GM19463 (cell line): ENCODE measurements at regions not wholly inside any gene's neighbourhood (a gene's known extent, or its start where the extent isn't known, plus 50 kb on each side); places are given as distances from the start of the nearest gene placed in this dataset.
"Not testable (repeated sequence)": the region's sequence is repeated elsewhere in the genome, so short reads cannot be mapped to it uniquely, and the experiment has no call there.

ENCODE experiments used
- ATAC-seq: cut with Tn5 transposase; IDR thresholded peaks from one replicate; pipeline ENCODE4 v1.9.1; 2021; ENCODE audit warnings: mild to moderate bottlenecking, moderate library complexity; ENCODE audit not compliant: unreplicated experiment

DNA sequence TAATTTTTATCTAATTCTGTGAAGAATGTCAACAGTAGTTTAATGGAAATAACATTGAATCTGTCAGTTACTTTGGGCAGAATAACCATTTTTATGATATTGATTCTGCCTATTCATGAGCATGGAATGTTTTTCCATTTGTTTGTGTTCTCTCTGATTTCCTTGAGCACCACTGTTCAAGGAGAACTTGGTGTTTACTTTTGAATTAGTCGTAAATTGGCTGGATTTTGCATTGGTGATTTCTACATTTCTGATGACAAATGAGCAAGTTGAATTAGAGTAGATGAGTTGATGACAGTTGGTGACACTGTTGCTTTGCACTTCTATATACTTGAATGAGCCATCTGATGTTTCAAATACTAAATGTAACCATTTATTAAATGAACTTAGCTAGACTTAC is 1007.3 kb upstream of the ADAMTS5 start:
- not testable (repeated sequence) for ATAC-seq

DNA sequence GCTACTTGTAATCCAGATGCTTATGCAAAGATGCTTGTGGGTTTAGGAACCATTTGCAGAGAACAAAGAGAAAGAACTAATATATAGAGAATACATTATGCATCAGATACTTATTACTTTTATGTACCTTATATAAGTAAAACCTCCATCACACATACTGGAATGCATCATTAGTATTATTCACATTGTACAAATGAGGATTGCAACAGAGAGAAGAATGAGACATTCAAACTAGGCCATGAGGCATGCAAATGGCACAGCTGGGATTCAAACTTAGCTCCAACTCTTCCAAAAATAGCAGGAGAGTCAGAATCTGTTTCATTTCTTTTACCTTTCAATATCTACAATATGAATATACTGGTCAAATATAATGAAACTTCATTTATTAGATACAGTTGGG is 1001.4 kb upstream of the ADAMTS5 start:
- ATAC-seq: not testable (repeated sequence)

DNA sequence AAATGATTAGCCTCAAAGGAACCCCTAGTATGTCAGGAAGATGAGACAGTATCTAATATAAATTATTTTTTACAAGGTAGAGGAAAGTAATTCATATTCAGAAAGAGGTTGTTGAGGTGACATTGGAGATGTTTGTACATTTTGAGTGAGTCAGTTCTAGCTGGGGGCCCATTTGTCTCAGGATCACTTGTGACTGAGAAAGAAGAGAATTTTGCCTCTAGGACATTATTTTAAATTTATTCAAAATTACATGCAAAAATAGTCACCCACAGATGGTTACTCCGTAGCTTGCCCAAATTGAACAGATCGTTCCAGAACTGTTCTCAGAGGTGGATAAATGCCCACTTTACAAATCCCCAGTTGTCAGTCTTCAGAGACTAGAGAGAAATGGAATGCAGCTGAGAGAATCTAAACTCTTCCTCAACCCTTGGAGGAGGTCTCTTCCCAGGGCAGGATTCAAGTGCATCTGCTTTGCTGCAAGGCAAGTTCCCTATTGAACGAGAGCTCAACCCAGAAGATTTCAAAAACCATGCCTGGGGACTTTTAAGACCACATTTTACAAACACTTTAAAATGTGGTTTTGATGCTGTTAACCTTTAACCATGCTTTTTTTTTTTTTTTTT is 987.8 kb upstream of the ADAMTS5 start:
- ATAC-seq: no peak

DNA sequence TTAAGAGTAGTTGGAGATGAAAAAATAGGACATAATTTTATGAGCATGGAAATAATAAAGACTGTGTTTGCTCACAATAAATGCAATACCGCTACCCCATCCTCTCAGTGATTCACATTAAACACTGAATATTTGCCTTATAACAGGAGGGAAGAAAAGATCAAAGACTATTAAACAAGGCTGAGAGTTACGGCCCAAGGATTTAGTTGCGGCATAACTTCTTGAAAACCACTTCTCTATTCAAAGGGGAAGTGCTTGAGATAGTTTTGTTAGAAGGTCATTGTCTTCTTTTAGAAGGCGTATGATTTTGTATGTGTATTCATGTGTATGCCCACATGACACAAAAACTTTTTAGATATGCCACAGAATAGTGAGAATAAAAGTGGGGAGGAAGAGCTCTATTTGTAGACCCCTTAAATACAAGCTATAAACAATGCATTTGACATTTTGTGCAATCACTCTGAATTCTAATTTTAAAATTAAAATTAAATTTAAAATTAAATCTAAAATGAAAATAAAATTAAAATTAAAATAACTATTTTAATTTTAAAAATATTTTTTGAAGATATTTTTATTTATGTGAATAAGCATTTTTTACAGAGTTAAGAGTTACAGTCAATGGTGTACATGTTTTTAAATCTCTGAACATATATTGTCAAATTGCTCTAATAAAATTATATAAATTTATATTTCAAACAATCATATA is 986.6 kb upstream of the ADAMTS5 start:
- ATAC-seq: no peak

DNA sequence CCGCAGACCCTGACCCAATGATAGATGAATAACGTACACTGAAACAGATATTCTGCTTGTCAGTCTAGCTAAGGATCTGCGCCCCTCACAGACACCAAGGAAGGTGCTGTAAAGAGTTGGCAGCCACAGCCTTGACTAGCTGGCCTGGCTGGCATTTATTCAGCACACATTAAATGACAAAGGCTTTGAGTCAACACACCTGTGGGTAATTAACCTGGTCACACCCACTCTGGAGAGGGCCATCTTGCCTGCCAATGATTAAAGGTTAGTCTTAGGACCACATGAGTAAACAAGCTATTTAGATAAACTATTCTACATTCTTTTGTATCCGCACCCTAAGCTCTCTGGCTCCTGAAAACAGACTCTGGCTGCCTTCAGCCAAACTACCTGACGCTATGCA is 982.2 kb upstream of the ADAMTS5 start:
- not testable (repeated sequence) for ATAC-seq

DNA sequence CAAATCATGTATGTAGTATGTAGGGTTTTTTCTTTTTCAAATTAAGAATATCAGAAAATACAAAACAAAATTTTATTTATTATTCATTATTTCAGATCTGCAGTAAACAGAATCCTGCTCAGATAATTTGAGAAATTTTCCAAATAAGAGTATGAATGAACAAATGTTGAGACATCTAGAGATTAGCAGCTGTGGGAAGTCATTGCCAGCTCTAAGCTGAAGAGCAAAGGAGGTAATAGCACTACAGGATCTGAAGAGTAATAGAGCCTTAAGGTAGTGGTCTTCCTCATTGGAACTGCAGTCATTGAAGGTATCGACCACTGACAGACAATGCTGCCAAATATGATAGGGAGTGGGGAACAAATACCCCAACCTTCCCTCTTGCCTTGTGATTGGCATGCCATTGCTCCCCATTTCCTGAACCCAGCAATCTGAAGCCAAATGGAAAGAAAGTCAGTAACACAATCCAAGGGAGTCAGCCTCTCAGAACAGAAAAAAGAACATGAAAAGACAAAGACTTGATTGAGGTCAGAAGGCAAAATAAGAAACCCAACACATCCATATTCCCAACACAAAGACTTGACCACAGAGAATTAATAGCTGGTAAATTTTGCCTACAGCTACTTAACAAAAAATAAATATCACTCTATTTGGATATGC is 963.4 kb upstream of the ADAMTS5 start:
- not testable (repeated sequence) for ATAC-seq

DNA sequence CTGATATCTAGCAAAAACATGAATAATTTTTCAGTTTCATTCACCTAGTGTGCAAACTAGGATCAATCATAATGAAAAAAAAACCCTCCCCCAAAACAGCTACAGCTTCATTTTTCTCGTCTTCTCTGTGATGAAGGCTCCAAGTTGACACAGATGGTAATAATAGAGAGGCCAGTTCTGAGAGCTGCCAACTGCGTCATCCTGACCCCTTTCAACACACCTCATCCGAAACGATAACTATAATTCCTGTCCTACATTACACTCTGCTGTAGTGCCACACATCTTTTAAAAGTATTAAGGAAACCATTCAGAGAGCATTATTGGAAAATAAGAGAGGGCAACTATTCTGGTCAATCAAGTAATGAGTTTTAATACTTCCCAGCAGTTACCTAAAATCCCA is 962.3 kb upstream of the ADAMTS5 start:
- not testable (repeated sequence) for ATAC-seq

DNA sequence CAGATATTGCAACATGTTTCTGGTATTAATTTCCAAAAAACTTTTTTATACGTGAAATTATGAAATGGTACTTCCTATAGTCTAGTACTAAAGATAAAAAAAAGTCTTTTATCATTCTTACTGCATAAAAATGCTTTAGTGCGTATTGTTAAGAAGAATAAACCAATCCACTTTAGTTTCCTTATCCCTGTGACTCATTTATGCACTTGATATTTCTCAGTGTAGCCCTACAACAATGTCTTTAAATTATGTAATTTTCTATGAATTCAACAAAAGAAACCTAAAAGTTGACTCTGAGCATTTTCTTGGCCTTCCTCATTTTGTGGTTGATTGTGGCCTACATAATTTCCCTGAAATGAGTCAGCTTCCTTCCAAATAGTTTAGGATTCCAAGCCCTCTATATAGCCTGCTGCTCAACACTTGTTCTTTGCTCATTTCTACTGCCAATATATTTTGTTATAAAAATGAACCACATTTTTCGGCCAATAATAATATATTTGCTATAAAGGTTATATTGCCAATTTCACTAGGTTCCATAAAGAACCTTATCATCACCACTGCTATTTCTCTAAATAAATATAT is 961.7 kb upstream of the ADAMTS5 start:
- ATAC-seq: not testable (repeated sequence)

DNA sequence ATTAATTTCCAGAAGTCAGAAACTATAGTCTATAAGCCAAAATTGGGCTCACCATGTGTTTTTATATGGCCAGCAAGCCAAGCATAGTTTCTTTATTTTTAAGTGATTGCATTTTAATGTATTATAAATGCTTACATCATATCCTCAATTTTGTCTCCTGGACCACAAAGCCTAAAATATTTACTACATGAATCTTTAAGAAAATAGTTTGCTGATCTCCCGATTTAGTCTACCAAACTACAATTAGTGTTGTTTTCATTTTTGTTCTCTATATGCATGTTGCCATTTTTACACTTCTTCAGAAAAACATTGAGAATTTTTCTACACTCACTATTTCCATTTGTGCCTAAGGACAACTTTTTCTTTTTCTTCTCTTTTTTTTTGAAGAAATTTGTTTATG is 954.5 kb upstream of the ADAMTS5 start:
- not testable (repeated sequence) for ATAC-seq

DNA sequence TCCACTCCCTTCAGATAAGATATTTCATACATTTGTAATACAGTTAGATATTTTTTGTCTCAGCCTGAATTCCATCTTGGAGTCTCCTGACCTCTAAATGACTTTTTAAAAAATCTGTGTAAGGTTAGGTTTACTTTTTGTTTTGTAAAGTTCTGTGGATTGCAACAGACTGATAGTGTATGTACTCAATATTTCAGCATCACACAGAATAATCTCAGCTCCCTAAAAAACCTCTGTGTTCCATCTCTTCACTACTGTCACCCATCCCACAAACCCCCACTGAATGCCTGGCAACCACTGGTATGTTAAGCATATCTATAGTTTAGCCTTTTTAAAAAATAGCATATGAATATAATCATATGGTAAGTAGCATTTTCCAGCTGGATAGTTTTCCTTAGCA is 951.1 kb upstream of the ADAMTS5 start:
- not testable (repeated sequence) for ATAC-seq

DNA sequence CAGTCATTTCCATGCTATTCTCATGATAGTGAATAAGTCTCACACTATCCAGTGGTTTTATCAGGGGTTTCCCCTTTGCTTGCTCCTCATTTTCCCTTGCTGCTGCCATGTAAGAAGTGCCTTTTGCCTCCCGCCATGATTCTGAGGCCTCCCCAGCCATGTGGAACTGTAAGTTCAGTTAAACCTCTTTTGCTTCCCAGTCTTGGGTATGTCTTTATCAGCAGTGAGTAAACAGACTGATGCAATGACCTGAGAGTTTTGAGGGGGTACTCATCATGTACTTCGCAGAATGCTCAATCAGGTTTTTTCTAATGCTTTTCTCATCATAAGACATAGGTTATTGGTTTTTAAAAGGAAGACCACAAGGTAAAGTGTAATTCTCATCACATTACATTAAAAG is 949.4 kb upstream of the ADAMTS5 start:
- ATAC-seq: not testable (repeated sequence)

DNA sequence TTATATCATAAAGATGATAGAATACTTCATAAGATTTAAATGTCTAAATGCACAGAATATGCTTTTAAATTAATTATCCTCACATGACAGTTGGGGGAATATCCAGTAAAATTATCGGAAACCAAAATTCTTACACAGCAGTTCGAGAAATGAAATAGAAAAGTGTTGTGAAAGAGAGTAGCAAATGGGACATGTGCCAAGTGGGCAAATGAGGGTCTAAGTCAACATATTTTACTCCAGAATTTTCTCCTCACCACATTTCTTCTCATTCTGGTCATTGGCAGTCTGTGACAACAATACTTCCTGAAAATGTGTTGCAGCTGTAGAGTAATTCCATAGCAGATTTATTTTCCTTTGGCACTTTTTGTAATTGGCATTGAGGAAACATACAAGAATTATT is 945.2 kb upstream of the ADAMTS5 start:
- not testable (repeated sequence) for ATAC-seq

DNA sequence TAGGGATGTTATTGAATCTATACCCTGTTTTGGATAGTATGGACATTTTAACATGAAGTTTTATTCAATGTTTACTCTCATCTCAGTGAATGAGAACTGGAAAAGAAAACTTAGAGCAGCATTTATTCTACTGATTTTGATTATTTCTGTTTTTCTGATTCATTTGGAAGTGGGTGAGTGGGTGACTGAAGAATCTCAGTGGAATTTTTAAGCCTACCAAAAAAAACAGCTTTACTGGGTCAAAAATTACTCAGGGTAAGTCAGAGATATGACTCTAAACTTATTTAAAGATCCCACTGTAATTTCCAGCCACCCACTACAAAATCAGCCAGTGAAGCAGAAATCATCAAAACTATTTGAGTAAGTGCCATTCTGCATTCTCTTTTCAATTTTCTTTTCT is 942.6 kb upstream of the ADAMTS5 start:
- ATAC-seq: not testable (repeated sequence)

DNA sequence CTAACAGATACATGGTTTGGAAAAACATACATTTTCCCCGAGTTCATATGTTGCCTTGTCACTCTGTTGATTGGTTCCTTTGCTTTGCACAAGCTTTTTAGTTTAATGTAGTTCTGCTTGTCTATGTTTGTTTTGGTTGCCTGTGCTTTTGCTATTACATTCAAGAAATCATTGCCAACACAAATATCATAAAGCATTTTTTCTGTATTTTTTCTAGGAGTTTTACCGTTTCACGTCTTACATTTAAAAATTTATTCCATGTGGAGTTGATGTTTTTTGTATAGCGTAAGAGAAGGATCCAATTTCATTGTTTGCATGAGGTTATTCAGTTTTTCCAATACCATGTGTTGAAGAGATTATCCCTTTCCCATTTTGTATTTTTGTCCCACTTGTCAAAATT is 941.9 kb upstream of the ADAMTS5 start:
- not testable (repeated sequence) for ATAC-seq

DNA sequence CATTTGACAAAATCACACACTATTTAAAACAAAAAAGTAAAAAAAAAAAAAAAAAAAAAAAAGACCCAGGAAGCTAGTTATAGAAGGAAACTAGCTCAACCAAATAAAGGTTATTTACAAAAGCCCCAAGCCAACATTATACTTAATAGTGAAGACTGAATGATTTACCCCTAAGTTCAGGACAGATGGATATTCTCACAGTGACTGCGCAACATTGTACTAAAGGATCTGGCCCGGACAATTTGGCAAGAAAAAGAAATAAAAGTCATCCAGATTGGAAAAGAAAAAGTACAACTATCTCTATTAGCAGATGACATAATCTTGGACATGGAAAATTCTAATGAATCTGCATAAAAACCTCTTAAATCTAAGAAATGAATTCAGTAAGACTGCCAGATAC is 936.0 kb upstream of the ADAMTS5 start:
- not testable (repeated sequence) for ATAC-seq

DNA sequence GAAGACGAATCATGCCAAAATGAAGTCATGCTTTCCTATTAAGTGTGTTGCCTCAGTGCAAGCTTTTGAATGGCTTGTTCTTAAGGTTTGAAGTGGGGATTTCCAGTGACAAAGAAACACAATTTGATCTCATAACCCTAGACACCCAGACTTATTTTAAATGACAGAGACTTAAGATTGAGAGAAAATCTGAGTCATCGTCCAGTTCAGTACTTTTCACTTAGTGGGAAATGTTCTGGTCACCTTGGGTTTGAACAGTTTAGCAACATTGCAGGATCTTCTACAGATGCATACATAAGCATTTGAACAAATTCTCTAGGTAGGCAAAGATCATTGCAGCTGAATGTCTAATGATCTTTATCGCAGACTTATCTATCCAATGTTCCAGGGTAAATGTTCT is 926.7 kb upstream of the ADAMTS5 start:
- not testable (repeated sequence) for ATAC-seq

DNA sequence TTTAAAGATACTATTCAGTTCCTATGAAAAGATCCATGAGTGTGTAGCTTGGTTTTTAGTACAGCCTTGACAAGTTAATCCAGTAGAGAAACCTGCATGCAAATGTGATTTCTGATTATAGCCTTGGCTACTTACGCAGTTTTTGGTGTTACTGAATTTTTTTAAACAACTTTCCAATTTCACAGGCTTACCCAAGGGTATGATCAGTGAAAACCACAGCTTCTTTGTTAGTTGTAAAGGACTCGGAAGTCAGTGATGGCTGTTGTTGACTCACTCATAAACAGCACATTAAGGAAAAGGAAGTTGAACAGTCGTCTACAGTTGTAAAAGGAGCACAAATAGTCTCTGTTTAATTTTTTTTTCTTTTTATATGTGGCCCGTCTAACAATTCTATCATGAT is 924.6 kb upstream of the ADAMTS5 start:
- not testable (repeated sequence) for ATAC-seq

DNA sequence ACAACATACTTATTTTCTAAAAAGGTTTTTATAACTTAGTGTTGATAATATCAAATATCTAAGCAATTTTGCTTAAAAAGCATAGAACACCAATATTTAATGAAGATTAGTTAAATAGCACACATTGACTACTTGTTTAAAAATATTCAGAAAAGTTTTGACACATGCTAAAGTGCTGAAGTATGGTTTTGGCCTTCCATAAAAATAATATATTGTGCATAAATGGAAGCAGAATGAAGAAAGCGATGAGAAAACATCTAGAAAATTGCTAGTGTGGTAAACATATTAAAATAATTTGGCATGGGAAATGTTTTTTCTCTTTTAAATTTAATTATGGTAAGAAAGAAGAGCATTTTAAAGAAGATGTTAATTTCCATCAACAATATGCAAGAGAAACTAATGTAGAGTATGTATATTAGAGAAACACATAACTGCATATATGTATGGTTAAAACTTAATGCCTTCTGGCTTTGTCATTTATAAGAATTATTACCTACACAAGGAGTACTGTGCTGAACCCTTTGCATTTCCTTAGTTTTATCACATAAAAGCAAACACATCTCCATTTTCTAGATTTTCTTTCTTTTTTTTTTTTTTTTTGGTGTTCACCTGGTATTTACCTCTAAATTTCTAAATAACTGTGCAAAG is 921.0 kb upstream of the ADAMTS5 start:
- not testable (repeated sequence) for ATAC-seq

DNA sequence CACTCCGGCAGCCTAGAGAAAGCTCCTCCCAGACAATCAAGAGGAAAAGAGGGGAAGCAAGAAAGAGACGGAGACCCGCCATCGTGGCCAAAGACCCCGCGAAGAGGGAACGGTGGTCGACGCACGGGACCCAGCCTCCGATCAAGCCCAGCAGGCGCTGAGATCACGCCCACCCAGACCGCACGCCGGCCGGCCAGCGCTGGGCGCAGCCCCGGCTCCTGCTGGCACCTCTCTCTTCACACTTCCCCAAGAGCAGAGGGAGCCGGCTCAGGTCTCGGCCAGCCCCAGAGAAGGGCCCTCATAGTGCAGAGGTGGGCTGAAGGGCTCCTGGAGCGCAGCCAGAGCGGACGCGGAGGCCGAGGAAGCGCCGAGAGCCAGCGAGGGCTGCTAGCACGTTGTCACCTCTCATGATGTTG is 918.4 kb upstream of the ADAMTS5 start:
- no peak for ATAC-seq

DNA sequence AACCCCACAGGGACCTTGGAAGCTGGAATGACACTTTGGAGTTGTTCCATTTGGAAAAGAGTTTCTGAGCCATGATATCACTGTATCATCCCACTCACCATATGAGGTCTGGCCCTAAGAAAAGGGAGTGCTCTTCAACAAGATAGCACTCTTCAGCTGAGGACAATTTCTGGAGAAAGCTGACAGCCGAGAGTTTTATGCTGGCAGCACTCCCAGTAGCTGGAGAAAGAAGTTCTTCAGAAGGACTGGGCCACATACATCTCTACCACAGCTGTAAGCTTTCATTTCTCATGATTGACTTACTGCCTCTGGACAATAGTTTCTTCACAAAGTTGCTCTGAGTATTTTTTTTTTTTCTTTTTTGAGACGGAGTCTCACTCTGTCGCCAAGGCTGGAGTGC is 914.4 kb upstream of the ADAMTS5 start:
- ATAC-seq: not testable (repeated sequence)

DNA sequence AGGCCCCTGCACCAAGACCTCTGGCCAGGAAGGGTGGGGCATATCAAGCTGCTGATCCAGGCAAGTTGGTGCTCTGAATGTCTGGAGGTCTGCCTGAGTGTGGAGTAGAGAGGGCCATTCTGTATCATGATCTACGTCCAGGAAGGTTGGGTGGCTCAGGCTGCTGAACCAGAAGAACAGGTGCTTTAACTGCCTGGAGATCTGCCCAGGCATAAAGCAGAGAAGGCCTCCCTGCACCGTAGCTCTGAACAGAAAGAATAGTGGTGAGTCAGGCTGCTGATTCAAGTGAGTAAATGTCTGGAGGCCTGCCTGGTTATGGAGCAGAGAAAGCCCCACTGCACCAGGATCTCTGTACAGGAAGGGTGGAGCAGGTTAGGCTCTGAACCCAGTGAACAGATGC is 905.5 kb upstream of the ADAMTS5 start:
- ATAC-seq: not testable (repeated sequence)
